ENCODE measurements at regions not wholly inside any gene's neighbourhood (a gene's known extent, or its start where the extent isn't known, plus 50 kb on each side); places are given as distances from the start of the nearest gene placed in this dataset.
"Not testable (repeated sequence)": the region's sequence is repeated elsewhere in the genome, so short reads cannot be mapped to it uniquely, and the experiment has no call there.

GRCh38 chr7:73244782-73245311, 63.8 kb downstream of the NSUN5 start:
- not testable (repeated sequence) for H3K9me3 ChIP-seq (ENCODE audit: insufficient read depth, low read length, severe bottlenecking); H3K4me2 ChIP-seq (ENCODE audit: insufficient read depth, low read length); H3K4me3 ChIP-seq (ENCODE audit: low read depth in 1 of 2, low read length in 2 of 2); H2AFZ ChIP-seq (ENCODE audit: low read depth, low read length); H3K4me1 ChIP-seq (ENCODE audit: insufficient read depth, low read length); H3K36me3 ChIP-seq (ENCODE audit: insufficient read depth, low read length); DNase-seq; ATAC-seq (ENCODE audit: insufficient read depth, low read depth); H3K27me3 ChIP-seq (ENCODE audit: insufficient read depth, low read length, poor library complexity); H3K9ac ChIP-seq (ENCODE audit: low read depth, low read length); H3K79me2 ChIP-seq (ENCODE audit: insufficient read depth, low read length); H4K20me1 ChIP-seq (ENCODE audit: insufficient read depth, low read length); H3K27ac ChIP-seq (ENCODE audit: low read length)

DNA sequence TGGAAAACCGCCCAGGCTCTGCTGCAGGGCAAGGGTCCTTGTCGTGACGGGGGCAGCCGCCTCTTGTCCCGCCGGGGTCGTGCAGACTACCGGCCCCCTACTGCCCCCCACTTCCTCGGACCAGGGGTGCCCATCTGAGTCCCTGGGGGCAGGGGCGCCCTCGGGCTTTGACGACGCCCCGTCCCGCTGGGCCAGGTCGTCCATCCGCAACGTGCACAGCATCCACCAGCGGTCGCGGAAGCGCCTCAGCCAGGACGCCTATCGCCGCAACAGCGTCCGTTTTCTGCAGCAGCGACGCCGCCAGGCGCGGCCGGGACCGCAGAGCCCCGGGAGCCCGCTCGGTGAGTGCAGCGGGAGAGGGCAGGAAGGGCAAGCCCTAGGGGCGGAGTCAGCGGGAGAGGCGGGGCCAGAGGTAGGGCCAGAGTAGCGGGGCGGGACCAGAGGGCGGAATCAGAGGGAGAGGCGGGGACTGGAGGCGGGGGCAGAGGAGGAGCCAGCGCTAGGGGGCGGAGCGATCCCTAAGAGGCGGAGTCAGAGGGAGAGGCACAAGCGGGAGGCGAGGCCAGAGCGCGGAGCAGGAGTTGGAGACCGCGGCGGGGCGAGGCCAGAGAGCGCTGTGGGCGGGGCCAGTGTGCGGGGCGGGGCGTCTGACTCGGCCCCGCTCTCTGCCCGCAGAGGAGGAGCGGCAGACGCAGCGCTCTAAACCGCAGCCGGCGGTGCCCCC, 73.5 kb downstream of the NSUN5 start:
- DNase-seq, result peak; percentile 93
- not testable (repeated sequence) for H4K20me1 ChIP-seq (ENCODE audit: insufficient read depth, low read length); H3K79me2 ChIP-seq (ENCODE audit: insufficient read depth, low read length); H3K4me1 ChIP-seq (ENCODE audit: insufficient read depth, low read length); H3K36me3 ChIP-seq (ENCODE audit: insufficient read depth, low read length); H3K9ac ChIP-seq (ENCODE audit: low read depth, low read length); H3K9me3 ChIP-seq (ENCODE audit: insufficient read depth, low read length, severe bottlenecking); H3K27ac ChIP-seq (ENCODE audit: low read length); H2AFZ ChIP-seq (ENCODE audit: low read depth, low read length); H3K27me3 ChIP-seq (ENCODE audit: insufficient read depth, low read length, poor library complexity)
- peak; percentile 92 for ATAC-seq (ENCODE audit: insufficient read depth, low read depth)
- H3K4me3 ChIP-seq (ENCODE audit: low read depth in 1 of 2, low read length in 2 of 2), result peak overlapping the region in 1 of 2 experiments; percentile 51; a peak in 2 of 4 replicates
- H3K4me2 ChIP-seq (ENCODE audit: insufficient read depth, low read length), result peak overlapping the region; percentile 53; the same call in 1 of the 2 replicates

DNA sequence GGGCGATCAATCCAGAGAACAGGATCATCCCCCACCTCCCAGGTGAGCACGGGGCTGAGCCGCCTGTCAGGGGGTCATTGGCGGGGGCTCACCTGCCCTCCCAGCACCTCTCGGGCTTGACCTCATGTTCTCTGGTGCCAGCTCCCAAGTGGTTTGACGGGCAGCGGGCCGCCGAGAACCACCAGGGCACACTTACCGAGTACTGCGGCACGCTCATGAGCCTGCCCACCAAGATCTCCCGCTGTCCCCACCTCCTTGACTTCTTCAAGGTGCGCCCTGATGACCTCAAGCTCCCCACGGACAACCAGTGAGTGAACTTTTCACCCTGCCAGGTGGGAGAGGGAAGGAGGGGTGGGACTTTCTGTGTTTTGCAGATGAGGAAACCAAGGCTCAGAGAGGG, 82.9 kb downstream of the NSUN5 start:
- DNase-seq; ATAC-seq (ENCODE audit: insufficient read depth, low read depth); H3K9ac ChIP-seq (ENCODE audit: low read depth, low read length); H3K4me3 ChIP-seq (ENCODE audit: low read depth in 1 of 2, low read length in 2 of 2); H3K9me3 ChIP-seq (ENCODE audit: insufficient read depth, low read length, severe bottlenecking); H3K27me3 ChIP-seq (ENCODE audit: insufficient read depth, low read length, poor library complexity); H3K27ac ChIP-seq (ENCODE audit: low read length); H3K4me2 ChIP-seq (ENCODE audit: insufficient read depth, low read length); H3K79me2 ChIP-seq (ENCODE audit: insufficient read depth, low read length); H3K36me3 ChIP-seq (ENCODE audit: insufficient read depth, low read length); H4K20me1 ChIP-seq (ENCODE audit: insufficient read depth, low read length); H2AFZ ChIP-seq (ENCODE audit: low read depth, low read length); H3K4me1 ChIP-seq (ENCODE audit: insufficient read depth, low read length): not testable (repeated sequence)

GRCh38 chr7:73221724-73222123, 86.9 kb downstream of the NSUN5 start:
- H4K20me1 ChIP-seq (ENCODE audit: insufficient read depth, low read length); H3K27ac ChIP-seq (ENCODE audit: low read length); H3K9me3 ChIP-seq (ENCODE audit: insufficient read depth, low read length, severe bottlenecking); H3K4me1 ChIP-seq (ENCODE audit: insufficient read depth, low read length); H3K27me3 ChIP-seq (ENCODE audit: insufficient read depth, low read length, poor library complexity); H3K36me3 ChIP-seq (ENCODE audit: insufficient read depth, low read length); H2AFZ ChIP-seq (ENCODE audit: low read depth, low read length); H3K79me2 ChIP-seq (ENCODE audit: insufficient read depth, low read length); DNase-seq; H3K4me3 ChIP-seq (ENCODE audit: low read depth in 1 of 2, low read length in 2 of 2); H3K4me2 ChIP-seq (ENCODE audit: insufficient read depth, low read length); ATAC-seq (ENCODE audit: insufficient read depth, low read depth); H3K9ac ChIP-seq (ENCODE audit: low read depth, low read length): not testable (repeated sequence)

DNA sequence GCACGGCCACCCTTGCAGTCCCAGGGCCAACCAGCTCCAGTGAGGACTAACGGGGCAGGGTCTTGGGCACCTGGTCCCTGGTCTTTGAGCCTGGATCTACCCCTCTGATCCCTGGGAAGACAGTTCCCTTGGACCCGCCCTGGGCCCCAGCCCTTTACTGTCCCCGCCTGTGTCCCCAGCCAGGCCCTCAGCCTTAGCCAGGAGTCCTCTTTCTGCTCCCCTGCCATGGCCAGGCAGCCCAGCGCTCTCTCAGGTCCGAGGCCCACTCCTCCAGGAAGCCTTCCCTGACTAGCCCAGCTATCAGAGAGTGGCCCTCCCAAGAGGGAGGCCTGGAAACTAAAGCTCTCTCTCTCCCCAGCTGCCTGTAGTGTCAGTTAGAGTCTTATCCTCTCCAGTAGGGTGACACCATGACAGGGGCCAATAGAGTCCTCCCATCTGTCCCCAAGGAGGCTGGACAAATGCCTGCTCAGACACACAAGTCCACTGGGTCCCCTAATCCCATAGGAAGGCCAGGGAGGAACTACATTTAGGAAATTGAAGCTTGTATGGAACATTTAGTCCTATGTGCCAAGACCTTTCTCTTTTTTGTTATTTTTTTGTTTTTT, 87.8 kb downstream of the NSUN5 start:
- not testable (repeated sequence) for H4K20me1 ChIP-seq (ENCODE audit: insufficient read depth, low read length); H2AFZ ChIP-seq (ENCODE audit: low read depth, low read length); H3K79me2 ChIP-seq (ENCODE audit: insufficient read depth, low read length); H3K9ac ChIP-seq (ENCODE audit: low read depth, low read length); H3K4me1 ChIP-seq (ENCODE audit: insufficient read depth, low read length); ATAC-seq (ENCODE audit: insufficient read depth, low read depth); H3K4me3 ChIP-seq (ENCODE audit: low read depth in 1 of 2, low read length in 2 of 2); H3K4me2 ChIP-seq (ENCODE audit: insufficient read depth, low read length); H3K27ac ChIP-seq (ENCODE audit: low read length); DNase-seq; H3K36me3 ChIP-seq (ENCODE audit: insufficient read depth, low read length); H3K9me3 ChIP-seq (ENCODE audit: insufficient read depth, low read length, severe bottlenecking); H3K27me3 ChIP-seq (ENCODE audit: insufficient read depth, low read length, poor library complexity)

- not testable (repeated sequence) for H3K27me3 ChIP-seq (ENCODE audit: insufficient read depth, low read length, poor library complexity); H3K36me3 ChIP-seq (ENCODE audit: insufficient read depth, low read length); H3K4me2 ChIP-seq (ENCODE audit: insufficient read depth, low read length); H2AFZ ChIP-seq (ENCODE audit: low read depth, low read length); H3K4me3 ChIP-seq (ENCODE audit: low read depth in 1 of 2, low read length in 2 of 2); H3K79me2 ChIP-seq (ENCODE audit: insufficient read depth, low read length); H3K27ac ChIP-seq (ENCODE audit: low read length); H3K9me3 ChIP-seq (ENCODE audit: insufficient read depth, low read length, severe bottlenecking); H3K4me1 ChIP-seq (ENCODE audit: insufficient read depth, low read length); H4K20me1 ChIP-seq (ENCODE audit: insufficient read depth, low read length); H3K9ac ChIP-seq (ENCODE audit: low read depth, low read length); DNase-seq
- ATAC-seq (ENCODE audit: insufficient read depth, low read depth), result peak; percentile 47; the same call in 2 of the 3 replicates
Measured at GRCh38 chr7:73220357-73220756, 88.3 kb downstream of the NSUN5 start.

- H3K27me3 ChIP-seq (ENCODE audit: insufficient read depth, low read length, poor library complexity); H3K9ac ChIP-seq (ENCODE audit: low read depth, low read length); DNase-seq; H3K9me3 ChIP-seq (ENCODE audit: insufficient read depth, low read length, severe bottlenecking); H3K79me2 ChIP-seq (ENCODE audit: insufficient read depth, low read length); H3K27ac ChIP-seq (ENCODE audit: low read length); H3K36me3 ChIP-seq (ENCODE audit: insufficient read depth, low read length); H3K4me2 ChIP-seq (ENCODE audit: insufficient read depth, low read length); H4K20me1 ChIP-seq (ENCODE audit: insufficient read depth, low read length); H2AFZ ChIP-seq (ENCODE audit: low read depth, low read length); H3K4me1 ChIP-seq (ENCODE audit: insufficient read depth, low read length); H3K4me3 ChIP-seq (ENCODE audit: low read depth in 1 of 2, low read length in 2 of 2): not testable (repeated sequence)
- ATAC-seq (ENCODE audit: insufficient read depth, low read depth), result peak; percentile 21; the same call in 1 of the 3 replicates
Measured at GRCh38 chr7:73218802-73219201, 89.8 kb downstream of the NSUN5 start.

DNA sequence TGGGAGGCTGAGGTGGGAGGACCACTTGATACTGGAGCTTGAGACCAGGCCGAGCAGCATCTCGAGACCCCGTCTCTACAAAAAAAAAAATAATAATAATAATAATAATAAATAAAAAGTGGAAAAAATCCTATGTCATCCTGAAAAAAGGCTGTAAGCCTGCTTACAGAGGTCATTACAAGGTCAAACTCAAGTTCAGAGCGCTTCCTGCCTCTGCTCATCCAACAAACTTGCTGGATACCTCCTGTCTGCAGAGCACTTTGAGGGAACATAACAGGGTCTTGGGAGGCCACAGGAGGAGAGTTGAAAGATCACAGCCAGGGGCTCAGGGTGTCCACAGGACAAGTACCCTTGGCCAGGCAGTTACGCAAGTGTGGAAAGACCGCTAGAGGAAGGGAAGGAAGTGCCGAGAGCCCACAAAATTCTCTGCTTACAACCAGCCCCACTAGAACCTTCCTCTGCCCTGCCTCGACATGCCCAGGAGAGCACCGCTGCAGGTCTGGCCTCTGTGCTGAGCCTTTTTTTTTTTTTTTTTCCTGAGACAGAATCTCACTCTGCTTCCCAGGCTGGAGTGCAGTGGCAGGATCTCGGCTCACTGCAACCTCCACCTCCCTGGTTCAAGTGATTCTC, 92.5 kb downstream of the NSUN5 start:
- H3K27me3 ChIP-seq (ENCODE audit: insufficient read depth, low read length, poor library complexity); H3K27ac ChIP-seq (ENCODE audit: low read length); H4K20me1 ChIP-seq (ENCODE audit: insufficient read depth, low read length); H3K4me2 ChIP-seq (ENCODE audit: insufficient read depth, low read length); H2AFZ ChIP-seq (ENCODE audit: low read depth, low read length); DNase-seq; H3K79me2 ChIP-seq (ENCODE audit: insufficient read depth, low read length); H3K4me1 ChIP-seq (ENCODE audit: insufficient read depth, low read length); H3K9ac ChIP-seq (ENCODE audit: low read depth, low read length); ATAC-seq (ENCODE audit: insufficient read depth, low read depth); H3K4me3 ChIP-seq (ENCODE audit: low read depth in 1 of 2, low read length in 2 of 2); H3K36me3 ChIP-seq (ENCODE audit: insufficient read depth, low read length); H3K9me3 ChIP-seq (ENCODE audit: insufficient read depth, low read length, severe bottlenecking): not testable (repeated sequence)

All from DND-41 (cell line).